ENCODE measurements at regions not wholly inside any gene's neighbourhood (a gene's known extent, or its start where the extent isn't known, plus 50 kb on each side); places are given as distances from the start of the nearest gene placed in this dataset.
A peak's percentile ranks its signal among the peaks of the same experiment; 100 is the strongest.

DNA sequence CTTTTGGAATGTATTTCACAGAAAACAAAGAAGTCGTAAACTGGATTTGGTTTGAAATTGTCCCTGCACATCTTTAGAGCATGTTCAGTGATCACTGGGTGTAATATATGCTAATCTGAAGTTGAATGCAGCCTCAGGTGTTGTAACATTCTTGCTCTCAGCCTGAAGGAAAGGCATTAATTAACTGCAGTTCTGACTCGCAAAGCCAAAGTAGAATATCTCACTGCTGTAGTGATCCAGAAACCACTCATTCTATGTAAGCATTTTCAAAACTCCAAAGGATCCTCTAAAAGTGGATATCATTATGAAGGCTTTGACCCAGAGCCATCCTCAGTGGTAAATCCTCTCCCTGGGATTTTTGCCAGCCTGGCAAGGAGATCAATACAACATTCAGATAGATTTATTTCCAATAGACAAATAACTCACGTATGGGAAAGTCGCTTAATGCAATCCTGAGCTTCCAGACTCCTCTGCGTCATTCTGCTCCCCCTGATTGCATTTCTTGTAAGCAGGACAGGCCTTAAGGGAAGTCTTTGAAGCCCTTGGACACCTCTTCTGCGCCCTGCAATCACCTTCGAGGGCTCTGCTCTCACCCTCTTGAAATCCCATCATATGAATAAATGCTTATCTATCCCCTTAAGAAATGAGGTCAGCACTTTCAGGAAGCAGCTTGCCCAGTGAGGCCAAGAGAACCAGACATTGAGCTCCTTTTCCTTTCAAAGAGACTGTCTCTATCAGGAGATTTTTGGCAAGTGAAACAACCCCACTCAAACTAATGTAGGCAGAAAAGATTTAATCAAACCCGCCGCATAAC is 301.7 kb upstream of the NBEA start:
- no peak overlapping the region for H3K4me3 ChIP-seq (ENCODE audit: low read length)
- TF ChIP-seq, protein P1, sequence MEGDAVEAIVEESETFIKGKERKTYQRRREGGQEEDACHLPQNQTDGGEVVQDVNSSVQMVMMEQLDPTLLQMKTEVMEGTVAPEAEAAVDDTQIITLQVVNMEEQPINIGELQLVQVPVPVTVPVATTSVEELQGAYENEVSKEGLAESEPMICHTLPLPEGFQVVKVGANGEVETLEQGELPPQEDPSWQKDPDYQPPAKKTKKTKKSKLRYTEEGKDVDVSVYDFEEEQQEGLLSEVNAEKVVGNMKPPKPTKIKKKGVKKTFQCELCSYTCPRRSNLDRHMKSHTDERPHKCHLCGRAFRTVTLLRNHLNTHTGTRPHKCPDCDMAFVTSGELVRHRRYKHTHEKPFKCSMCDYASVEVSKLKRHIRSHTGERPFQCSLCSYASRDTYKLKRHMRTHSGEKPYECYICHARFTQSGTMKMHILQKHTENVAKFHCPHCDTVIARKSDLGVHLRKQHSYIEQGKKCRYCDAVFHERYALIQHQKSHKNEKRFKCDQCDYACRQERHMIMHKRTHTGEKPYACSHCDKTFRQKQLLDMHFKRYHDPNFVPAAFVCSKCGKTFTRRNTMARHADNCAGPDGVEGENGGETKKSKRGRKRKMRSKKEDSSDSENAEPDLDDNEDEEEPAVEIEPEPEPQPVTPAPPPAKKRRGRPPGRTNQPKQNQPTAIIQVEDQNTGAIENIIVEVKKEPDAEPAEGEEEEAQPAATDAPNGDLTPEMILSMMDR (conservative IDR thresholded peaks at IDR 0.05; ENCODE audit: low read length): no peak
- DNase-seq (ENCODE audit: low read depth): no peak

DNA sequence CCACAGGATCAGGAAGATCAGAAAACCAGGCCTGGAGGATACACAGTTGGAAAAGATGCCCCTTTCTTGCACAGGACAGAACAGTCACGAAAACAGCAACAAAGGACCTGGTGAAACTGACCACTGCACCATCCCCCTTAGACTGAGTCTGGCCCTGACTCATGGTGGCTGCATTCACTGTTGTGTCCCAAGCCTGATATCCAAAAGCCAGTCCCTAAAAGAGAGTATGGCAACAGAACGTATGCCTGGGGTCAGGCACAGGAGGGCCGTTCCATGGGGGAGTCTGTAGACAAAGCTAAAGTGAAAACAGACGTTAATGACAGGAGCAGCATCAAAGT is 301.1 kb upstream of the NBEA start:
- no peak overlapping the region for H3K4me3 ChIP-seq (ENCODE audit: low read length)
- DNase-seq (ENCODE audit: low read depth): no peak
- TF ChIP-seq, protein P1 (conservative IDR thresholded peaks at IDR 0.05; ENCODE audit: low read length): no peak

DNA sequence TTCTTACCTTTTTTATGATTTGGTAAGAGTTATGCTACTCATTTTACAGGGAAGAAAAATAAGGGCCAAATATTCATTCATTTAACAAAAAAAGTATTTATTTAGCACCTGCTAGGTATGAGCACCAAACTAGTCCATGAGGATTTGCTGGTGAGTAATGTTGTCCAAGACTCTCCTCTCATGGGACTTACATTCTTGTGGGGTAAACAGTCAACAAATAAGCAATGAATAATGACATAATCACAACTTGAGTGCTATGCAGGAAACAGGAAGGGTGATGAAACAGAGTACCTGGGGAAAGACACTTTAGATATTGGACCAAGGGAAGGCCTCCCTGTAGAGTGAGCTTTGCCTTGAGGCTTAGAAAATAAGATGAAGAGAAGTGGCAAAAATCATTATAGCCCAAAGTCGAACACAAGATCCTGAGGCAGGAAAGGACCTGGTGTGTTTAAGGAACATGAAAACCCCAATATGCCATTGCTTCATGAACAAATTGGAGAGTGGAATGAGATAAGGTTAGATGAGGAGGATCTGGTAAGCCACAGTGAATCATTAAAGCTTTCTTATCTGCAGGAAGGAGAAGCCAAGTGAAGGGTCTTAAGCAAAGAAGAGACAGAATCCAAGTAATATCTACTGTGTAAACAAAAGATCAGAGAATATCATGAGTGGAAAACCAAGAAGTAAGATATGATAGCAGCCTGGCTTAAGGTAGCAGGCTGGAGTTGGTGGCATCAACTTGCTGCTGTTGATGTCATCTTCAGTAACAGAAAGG is 294.5 kb upstream of the NBEA start:
- TF ChIP-seq, protein P1 (conservative IDR thresholded peaks at IDR 0.05; ENCODE audit: low read length): no peak
- DNase-seq (ENCODE audit: low read depth): no peak
- H3K4me3 ChIP-seq (ENCODE audit: low read length): no peak overlapping the region

DNA sequence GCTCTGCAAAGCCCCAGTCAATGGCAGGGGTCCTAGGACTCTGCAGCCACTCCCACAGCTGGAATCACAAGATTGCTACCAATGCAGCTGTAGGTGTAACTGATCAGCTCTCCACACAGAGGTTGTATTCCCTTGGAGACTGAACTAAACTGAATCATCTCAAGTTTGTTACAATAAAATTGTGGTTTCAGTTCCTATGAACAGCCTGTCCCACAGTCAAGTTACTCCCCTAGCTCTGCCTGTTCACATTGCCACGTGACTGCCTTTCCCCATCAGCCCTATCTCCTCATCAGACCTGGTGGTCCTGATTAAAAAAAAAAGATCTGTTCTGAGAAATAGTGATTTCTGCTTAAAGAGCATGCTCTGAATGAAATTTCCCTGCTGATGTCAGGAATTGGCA is 287.9 kb upstream of the NBEA start:
- TF ChIP-seq, protein P1 (conservative IDR thresholded peaks at IDR 0.05; ENCODE audit: low read length): no peak
- no peak overlapping the region for H3K4me3 ChIP-seq (ENCODE audit: low read length)
- peak; percentile 13 for DNase-seq (ENCODE audit: low read depth)

DNA sequence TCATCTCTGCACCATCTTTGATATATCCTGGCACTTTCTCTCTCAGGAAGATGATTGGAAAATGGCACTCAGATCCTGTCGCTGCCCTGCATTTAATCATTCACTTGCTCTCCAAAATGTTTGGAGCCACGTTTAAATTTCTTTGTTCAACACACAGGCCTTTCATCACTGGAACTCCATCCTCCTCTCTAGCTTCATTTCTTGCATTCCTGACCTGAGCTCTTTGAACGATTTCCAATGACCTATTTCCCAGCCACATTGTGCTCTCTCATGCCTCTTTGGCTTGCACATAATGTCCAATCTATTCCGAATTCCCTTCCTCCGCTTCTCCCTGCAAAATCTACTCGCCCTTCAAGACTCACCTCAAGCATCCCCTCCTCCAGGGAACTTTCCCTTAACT is 287.4 kb upstream of the NBEA start:
- H3K4me3 ChIP-seq (ENCODE audit: low read length): no peak overlapping the region
- TF ChIP-seq, protein P1 (conservative IDR thresholded peaks at IDR 0.05; ENCODE audit: low read length): no peak
- peak; percentile 39 for DNase-seq (ENCODE audit: low read depth)

DNA sequence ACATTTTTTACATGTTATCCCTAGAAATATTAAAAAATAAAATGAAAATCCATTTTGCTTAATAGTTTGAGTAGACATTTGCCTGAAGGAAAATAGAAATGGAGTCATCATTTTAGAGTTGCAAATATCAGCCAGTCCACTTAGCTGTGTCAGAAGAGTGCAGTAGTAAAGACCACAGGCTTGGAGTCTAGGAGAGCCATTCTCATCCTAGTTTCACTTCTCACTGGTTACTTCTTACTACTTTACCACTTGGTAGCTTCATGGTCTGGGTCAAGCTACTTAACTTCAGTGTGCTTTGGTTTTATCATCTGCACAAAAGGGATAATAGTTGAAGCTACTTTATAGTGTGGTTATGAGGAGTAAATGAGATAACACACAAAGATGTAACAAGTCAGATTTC is 286.5 kb upstream of the NBEA start:
- no peak for DNase-seq (ENCODE audit: low read depth)
- H3K4me3 ChIP-seq (ENCODE audit: low read length): no peak overlapping the region
- TF ChIP-seq, protein P1 (conservative IDR thresholded peaks at IDR 0.05; ENCODE audit: low read length): no peak

DNA sequence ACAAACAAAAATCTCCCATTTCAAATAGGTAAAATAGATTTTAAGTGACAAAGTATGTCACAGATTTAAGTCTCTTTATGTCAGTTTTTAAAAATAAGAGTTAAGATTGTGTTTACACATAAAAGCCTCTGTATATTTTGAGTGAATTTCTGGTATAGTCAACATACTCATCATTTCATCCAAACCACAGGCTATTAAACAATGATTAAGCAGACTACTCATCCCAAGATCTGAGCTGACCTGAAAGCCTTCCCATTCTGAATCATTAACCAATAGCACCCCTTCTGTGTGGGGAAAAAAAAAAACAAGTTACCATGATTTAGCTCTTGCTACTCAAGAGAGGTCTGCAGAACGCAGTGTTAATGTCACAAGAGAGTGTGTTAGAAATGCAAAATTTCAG is 284.4 kb upstream of the NBEA start:
- H3K4me3 ChIP-seq (ENCODE audit: low read length): no peak overlapping the region
- TF ChIP-seq, protein P1 (conservative IDR thresholded peaks at IDR 0.05; ENCODE audit: low read length): no peak
- peak; percentile 63 for DNase-seq (ENCODE audit: low read depth)

All from AG10803 (cell line).